HepG2 (cell line): ENCODE measurements at regions not wholly inside any gene's neighbourhood (a gene's known extent, or its start where the extent isn't known, plus 50 kb on each side); places are given as distances from the start of the nearest gene placed in this dataset.

Experiments
- ATF7 ChIP-seq, 2 experiments: fragments of 450-650 bp in 1 of 2; sonication (generic) in 1 of 2; formaldehyde crosslinking in 1 of 2; IDR thresholded peaks; 2 replicates each; pipeline versions ENCODE4 v1.4.0 to v1.6.1; 2016 to 2020; ENCODE audit warnings: antibody characterized with exemption in 1 of 2, mild to moderate bottlenecking in 1 of 2, missing genetic modification reagents in 1 of 2
- HMG20A ChIP-seq: IDR thresholded peaks from 2 replicates; pipeline ENCODE4 v1.6.1; 2016; ENCODE audit warnings: borderline replicate concordance
- ZFY ChIP-seq: sonication (generic); formaldehyde crosslinking; IDR thresholded peaks from 2 replicates; pipeline ENCODE4 v1.4.0; 2020; ENCODE audit warnings: missing genetic modification reagents
- ZNF350 ChIP-seq: sonication (generic); formaldehyde crosslinking; IDR thresholded peaks from 2 replicates; pipeline ENCODE4 v1.4.0; 2020; ENCODE audit warnings: mild to moderate bottlenecking, low read depth, missing genetic modification reagents, borderline replicate concordance
- ZNF382 ChIP-seq: sonication (generic); formaldehyde crosslinking; IDR thresholded peaks from 2 replicates; pipeline ENCODE4 v1.5.0; 2020; ENCODE audit warnings: missing genetic modification reagents, mild to moderate bottlenecking, borderline replicate concordance
- TF ChIP-seq, protein P1 (sequence below): sonication (generic); formaldehyde crosslinking; IDR thresholded peaks from 2 replicates; pipeline ENCODE4 v1.5.1; 2020; ENCODE audit warnings: mild to moderate bottlenecking, missing genetic modification reagents, moderate library complexity
- TF ChIP-seq, protein P2 (sequence below): sonication (generic); formaldehyde crosslinking; IDR thresholded peaks from 2 replicates; pipeline ENCODE4 v1.4.0; 2020; ENCODE audit warnings: missing genetic modification reagents
- TF ChIP-seq, protein P3 (sequence below): sonication (generic); formaldehyde crosslinking; IDR thresholded peaks from 2 replicates; pipeline ENCODE4 v1.5.0; 2020; ENCODE audit warnings: mild to moderate bottlenecking, missing genetic modification reagents, borderline replicate concordance
- TF ChIP-seq, protein P4 (sequence below): sonication (generic); formaldehyde crosslinking; IDR thresholded peaks from 2 replicates; pipeline ENCODE4 v1.4.0; 2020; ENCODE audit warnings: missing genetic modification reagents, mild to moderate bottlenecking, borderline replicate concordance

DNA sequence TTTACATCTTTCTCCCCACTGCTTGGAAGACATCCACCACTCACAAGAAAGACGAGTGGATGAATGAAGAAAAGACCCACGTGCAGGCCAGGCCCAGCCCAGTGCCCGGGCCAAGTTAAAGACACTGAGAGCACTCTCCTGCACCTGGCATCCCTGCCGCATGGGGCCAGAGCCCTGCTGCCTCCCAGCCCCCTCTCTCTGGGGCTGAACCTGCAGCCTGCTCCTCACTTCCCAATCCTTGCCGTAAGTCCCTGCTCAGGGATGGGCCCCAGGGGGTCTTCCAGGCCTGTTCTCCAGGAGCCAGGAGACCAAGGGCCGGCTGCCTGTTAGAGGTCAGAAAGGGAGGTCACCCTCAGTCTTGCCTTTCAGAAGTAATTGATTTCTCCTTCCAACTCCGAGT is 168.5 kb upstream of the ZC3H12A start (continued):
- TF ChIP-seq, protein P1, sequence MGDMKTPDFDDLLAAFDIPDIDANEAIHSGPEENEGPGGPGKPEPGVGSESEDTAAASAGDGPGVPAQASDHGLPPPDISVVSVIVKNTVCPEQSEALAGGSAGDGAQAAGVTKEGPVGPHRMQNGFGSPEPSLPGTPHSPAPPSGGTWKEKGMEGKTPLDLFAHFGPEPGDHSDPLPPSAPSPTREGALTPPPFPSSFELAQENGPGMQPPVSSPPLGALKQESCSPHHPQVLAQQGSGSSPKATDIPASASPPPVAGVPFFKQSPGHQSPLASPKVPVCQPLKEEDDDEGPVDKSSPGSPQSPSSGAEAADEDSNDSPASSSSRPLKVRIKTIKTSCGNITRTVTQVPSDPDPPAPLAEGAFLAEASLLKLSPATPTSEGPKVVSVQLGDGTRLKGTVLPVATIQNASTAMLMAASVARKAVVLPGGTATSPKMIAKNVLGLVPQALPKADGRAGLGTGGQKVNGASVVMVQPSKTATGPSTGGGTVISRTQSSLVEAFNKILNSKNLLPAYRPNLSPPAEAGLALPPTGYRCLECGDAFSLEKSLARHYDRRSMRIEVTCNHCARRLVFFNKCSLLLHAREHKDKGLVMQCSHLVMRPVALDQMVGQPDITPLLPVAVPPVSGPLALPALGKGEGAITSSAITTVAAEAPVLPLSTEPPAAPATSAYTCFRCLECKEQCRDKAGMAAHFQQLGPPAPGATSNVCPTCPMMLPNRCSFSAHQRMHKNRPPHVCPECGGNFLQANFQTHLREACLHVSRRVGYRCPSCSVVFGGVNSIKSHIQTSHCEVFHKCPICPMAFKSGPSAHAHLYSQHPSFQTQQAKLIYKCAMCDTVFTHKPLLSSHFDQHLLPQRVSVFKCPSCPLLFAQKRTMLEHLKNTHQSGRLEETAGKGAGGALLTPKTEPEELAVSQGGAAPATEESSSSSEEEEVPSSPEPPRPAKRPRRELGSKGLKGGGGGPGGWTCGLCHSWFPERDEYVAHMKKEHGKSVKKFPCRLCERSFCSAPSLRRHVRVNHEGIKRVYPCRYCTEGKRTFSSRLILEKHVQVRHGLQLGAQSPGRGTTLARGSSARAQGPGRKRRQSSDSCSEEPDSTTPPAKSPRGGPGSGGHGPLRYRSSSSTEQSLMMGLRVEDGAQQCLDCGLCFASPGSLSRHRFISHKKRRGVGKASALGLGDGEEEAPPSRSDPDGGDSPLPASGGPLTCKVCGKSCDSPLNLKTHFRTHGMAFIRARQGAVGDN (CRISPR knock-in tag) = no peak
- TF ChIP-seq, protein P2, sequence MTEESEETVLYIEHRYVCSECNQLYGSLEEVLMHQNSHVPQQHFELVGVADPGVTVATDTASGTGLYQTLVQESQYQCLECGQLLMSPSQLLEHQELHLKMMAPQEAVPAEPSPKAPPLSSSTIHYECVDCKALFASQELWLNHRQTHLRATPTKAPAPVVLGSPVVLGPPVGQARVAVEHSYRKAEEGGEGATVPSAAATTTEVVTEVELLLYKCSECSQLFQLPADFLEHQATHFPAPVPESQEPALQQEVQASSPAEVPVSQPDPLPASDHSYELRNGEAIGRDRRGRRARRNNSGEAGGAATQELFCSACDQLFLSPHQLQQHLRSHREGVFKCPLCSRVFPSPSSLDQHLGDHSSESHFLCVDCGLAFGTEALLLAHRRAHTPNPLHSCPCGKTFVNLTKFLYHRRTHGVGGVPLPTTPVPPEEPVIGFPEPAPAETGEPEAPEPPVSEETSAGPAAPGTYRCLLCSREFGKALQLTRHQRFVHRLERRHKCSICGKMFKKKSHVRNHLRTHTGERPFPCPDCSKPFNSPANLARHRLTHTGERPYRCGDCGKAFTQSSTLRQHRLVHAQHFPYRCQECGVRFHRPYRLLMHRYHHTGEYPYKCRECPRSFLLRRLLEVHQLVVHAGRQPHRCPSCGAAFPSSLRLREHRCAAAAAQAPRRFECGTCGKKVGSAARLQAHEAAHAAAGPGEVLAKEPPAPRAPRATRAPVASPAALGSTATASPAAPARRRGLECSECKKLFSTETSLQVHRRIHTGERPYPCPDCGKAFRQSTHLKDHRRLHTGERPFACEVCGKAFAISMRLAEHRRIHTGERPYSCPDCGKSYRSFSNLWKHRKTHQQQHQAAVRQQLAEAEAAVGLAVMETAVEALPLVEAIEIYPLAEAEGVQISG (CRISPR knock-in tag) = no peak
- no peak for TF ChIP-seq ZNF350 (CRISPR knock-in tag)
- TF ChIP-seq, protein P3, sequence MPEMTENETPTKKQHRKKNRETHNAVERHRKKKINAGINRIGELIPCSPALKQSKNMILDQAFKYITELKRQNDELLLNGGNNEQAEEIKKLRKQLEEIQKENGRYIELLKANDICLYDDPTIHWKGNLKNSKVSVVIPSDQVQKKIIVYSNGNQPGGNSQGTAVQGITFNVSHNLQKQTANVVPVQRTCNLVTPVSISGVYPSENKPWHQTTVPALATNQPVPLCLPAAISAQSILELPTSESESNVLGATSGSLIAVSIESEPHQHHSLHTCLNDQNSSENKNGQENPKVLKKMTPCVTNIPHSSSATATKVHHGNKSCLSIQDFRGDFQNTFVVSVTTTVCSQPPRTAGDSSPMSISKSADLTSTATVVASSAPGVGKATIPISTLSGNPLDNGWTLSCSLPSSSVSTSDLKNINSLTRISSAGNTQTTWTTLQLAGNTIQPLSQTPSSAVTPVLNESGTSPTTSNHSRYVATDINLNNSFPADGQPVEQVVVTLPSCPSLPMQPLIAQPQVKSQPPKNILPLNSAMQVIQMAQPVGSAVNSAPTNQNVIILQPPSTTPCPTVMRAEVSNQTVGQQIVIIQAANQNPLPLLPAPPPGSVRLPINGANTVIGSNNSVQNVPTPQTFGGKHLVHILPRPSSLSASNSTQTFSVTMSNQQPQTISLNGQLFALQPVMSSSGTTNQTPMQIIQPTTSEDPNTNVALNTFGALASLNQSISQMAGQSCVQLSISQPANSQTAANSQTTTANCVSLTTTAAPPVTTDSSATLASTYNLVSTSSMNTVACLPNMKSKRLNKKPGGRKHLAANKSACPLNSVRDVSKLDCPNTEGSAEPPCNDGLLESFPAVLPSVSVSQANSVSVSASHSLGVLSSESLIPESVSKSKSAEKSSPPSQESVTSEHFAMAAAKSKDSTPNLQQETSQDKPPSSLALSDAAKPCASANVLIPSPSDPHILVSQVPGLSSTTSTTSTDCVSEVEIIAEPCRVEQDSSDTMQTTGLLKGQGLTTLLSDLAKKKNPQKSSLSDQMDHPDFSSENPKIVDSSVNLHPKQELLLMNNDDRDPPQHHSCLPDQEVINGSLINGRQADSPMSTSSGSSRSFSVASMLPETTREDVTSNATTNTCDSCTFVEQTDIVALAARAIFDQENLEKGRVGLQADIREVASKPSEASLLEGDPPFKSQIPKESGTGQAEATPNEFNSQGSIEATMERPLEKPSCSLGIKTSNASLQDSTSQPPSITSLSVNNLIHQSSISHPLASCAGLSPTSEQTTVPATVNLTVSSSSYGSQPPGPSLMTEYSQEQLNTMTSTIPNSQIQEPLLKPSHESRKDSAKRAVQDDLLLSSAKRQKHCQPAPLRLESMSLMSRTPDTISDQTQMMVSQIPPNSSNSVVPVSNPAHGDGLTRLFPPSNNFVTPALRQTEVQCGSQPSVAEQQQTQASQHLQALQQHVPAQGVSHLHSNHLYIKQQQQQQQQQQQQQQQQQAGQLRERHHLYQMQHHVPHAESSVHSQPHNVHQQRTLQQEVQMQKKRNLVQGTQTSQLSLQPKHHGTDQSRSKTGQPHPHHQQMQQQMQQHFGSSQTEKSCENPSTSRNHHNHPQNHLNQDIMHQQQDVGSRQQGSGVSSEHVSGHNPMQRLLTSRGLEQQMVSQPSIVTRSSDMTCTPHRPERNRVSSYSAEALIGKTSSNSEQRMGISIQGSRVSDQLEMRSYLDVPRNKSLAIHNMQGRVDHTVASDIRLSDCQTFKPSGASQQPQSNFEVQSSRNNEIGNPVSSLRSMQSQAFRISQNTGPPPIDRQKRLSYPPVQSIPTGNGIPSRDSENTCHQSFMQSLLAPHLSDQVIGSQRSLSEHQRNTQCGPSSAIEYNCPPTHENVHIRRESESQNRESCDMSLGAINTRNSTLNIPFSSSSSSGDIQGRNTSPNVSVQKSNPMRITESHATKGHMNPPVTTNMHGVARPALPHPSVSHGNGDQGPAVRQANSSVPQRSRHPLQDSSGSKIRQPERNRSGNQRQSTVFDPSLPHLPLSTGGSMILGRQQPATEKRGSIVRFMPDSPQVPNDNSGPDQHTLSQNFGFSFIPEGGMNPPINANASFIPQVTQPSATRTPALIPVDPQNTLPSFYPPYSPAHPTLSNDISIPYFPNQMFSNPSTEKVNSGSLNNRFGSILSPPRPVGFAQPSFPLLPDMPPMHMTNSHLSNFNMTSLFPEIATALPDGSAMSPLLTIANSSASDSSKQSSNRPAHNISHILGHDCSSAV (CRISPR knock-in tag) = no peak
- no peak for TF ChIP-seq ATF7 (IDR thresholded peaks at IDR 0.05)
- TF ChIP-seq ATF7 (CRISPR knock-in tag; IDR thresholded peaks at IDR 0.05) = no peak
- TF ChIP-seq ZNF382 = no peak
- TF ChIP-seq, protein P4, sequence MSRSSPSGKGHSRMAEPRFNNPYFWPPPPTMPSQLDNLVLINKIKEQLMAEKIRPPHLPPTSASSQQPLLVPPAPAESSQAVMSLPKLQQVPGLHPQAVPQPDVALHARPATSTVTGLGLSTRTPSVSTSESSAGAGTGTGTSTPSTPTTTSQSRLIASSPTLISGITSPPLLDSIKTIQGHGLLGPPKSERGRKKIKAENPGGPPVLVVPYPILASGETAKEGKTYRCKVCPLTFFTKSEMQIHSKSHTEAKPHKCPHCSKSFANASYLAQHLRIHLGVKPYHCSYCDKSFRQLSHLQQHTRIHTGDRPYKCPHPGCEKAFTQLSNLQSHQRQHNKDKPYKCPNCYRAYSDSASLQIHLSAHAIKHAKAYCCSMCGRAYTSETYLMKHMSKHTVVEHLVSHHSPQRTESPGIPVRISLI (CRISPR knock-in tag) = no peak
- TF ChIP-seq HMG20A (CRISPR knock-in tag) = no peak
- no peak for TF ChIP-seq ZFY (CRISPR knock-in tag)
